ENCODE measurements at regions not wholly inside any gene's neighbourhood (a gene's known extent, or its start where the extent isn't known, plus 50 kb on each side); places are given as distances from the start of the nearest gene placed in this dataset.

- no peak overlapping the region for H2AK9ac ChIP-seq (replicated peaks; ENCODE audit: low read depth, low read length, poor library complexity)
- POLR2A ChIA-PET (ENCODE audit: unreplicated experiment): no interaction called here
- H3K18ac ChIP-seq (ENCODE audit: low read depth, low read length): no peak overlapping the region
- dilution Hi-C loops (cut with HindIII; ENCODE audit: low sequenced_read_pairs, unreplicated experiment): no loop called here
- no peak overlapping the region for H4K8ac ChIP-seq (ENCODE audit: low read depth in 2 of 2, low read length in 2 of 2)
- H3K27ac ChIP-seq (ENCODE audit: insufficient read depth, low read length): no peak overlapping the region
- CTCF ChIA-PET: no interaction called here
- no peak overlapping the region for H3K14ac ChIP-seq (replicated peaks; ENCODE audit: low read depth, low read length)
- TF ChIP-seq, protein P1, sequence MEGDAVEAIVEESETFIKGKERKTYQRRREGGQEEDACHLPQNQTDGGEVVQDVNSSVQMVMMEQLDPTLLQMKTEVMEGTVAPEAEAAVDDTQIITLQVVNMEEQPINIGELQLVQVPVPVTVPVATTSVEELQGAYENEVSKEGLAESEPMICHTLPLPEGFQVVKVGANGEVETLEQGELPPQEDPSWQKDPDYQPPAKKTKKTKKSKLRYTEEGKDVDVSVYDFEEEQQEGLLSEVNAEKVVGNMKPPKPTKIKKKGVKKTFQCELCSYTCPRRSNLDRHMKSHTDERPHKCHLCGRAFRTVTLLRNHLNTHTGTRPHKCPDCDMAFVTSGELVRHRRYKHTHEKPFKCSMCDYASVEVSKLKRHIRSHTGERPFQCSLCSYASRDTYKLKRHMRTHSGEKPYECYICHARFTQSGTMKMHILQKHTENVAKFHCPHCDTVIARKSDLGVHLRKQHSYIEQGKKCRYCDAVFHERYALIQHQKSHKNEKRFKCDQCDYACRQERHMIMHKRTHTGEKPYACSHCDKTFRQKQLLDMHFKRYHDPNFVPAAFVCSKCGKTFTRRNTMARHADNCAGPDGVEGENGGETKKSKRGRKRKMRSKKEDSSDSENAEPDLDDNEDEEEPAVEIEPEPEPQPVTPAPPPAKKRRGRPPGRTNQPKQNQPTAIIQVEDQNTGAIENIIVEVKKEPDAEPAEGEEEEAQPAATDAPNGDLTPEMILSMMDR (conservative IDR thresholded peaks at IDR 0.05; ENCODE audit: low read depth, low read length): no peak
- no peak for TF ChIP-seq RCOR1 (IDR thresholded peaks at IDR 0.05; ENCODE audit: insufficient replicate concordance, low read length)
- no peak for TF ChIP-seq POLR2A (IDR thresholded peaks at IDR 0.05; ENCODE audit: low read depth, low read length)
- no peak for TF ChIP-seq MXI1 (IDR thresholded peaks at IDR 0.05; ENCODE audit: borderline replicate concordance, low read depth, low read length)
- TF ChIP-seq, protein P2, sequence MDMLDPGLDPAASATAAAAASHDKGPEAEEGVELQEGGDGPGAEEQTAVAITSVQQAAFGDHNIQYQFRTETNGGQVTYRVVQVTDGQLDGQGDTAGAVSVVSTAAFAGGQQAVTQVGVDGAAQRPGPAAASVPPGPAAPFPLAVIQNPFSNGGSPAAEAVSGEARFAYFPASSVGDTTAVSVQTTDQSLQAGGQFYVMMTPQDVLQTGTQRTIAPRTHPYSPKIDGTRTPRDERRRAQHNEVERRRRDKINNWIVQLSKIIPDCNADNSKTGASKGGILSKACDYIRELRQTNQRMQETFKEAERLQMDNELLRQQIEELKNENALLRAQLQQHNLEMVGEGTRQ (IDR thresholded peaks at IDR 0.05; ENCODE audit: low read depth, low read length): no peak
- no peak for TF ChIP-seq RFX5 (IDR thresholded peaks at IDR 0.05; ENCODE audit: low read depth, low read length)
- TF ChIP-seq CEBPB (IDR thresholded peaks at IDR 0.05; ENCODE audit: low read depth, low read length): no peak
- TF ChIP-seq NFE2L2 (IDR thresholded peaks at IDR 0.05; ENCODE audit: low read depth, low read length): no peak
- no peak for TF ChIP-seq BHLHE40 (IDR thresholded peaks at IDR 0.05; ENCODE audit: low read depth, low read length)
- DNase-seq (no peak), ATAC-seq (ENCODE audit: low read depth) (no peak)
- no peak overlapping the region for H3K4me3 ChIP-seq (ENCODE audit: insufficient read depth, low read depth, low read length)
- no peaks in the 10 kb centered on the region for H3K9me1 ChIP-seq (ENCODE audit: insufficient read depth, low read length)
- no peak overlapping the region for H3K4ac ChIP-seq (ENCODE audit: low read depth, low read length)
- no peak overlapping the region for H2AFZ ChIP-seq (replicated peaks; ENCODE audit: low read length, poor library complexity)
- H3K56ac ChIP-seq (ENCODE audit: extremely low read depth, insufficient read depth, low read length): no peak overlapping the region
- 0 out of 2 replicates have a peak, but pooled peaks cover 2% of the 10 kb centered on the region for H3K9me3 ChIP-seq (ENCODE audit: control insufficient read depth, insufficient read depth, low read length)
- H2AK5ac ChIP-seq (ENCODE audit: low read depth, low read length): no peak overlapping the region
- H3K27me3 ChIP-seq (ENCODE audit: control insufficient read depth, insufficient read depth, low read length): no peaks in the 10 kb centered on the region
- H3K23ac ChIP-seq (ENCODE audit: low read depth, low read length): no peak overlapping the region
- no peak overlapping the region for H2BK20ac ChIP-seq (ENCODE audit: low read depth, low read length)
- no CpG with 5 or more reads among the region's 3 CpGs for WGBS, 2 experiments (ENCODE audit: extremely low coverage in 2 of 2, insufficient read length in 1 of 2)
- H3K4me2 ChIP-seq (ENCODE audit: low read depth, low read length): no peak overlapping the region
- no peak overlapping the region for H3K9ac ChIP-seq (ENCODE audit: low read depth, low read length)
- no peaks in the 10 kb centered on the region for H4K20me1 ChIP-seq (ENCODE audit: insufficient read depth, low read length)
- no peak overlapping the region for H2BK15ac ChIP-seq (ENCODE audit: low read depth, low read length)
- no peaks in the 10 kb centered on the region for H3K36me3 ChIP-seq (ENCODE audit: control insufficient read depth, insufficient read depth, low read length)
- BruUV-seq (replicated peaks): no TSS peak
- no peaks in the 10 kb centered on the region for H3K79me1 ChIP-seq (ENCODE audit: low read depth in 1 of 2, low read length in 2 of 2)
- no peak overlapping the region for H4K91ac ChIP-seq (ENCODE audit: insufficient read depth, low read depth, low read length)
- H2BK5ac ChIP-seq (ENCODE audit: low read depth, low read length, poor library complexity, severe bottlenecking): no peak overlapping the region
- no peak overlapping the region for H4K5ac ChIP-seq (ENCODE audit: low read depth, low read length)
- H2BK120ac ChIP-seq (ENCODE audit: low read depth, low read length): no peak overlapping the region
- intact Hi-C loops (cut with micrococcal nuclease): no loop called here
- no peaks in the 10 kb centered on the region for H3K4me1 ChIP-seq (ENCODE audit: control insufficient read depth, insufficient read depth, low read length)
- in situ Hi-C loops (cut with MboI; ENCODE audit: low sequenced_read_pairs): no loop called here
These were observed 403.9 kb upstream of the FAT3 start for GRCh38 chr11:91820709-91821108.

All from IMR-90 (cell line).